Osteoblast (primary cell): ENCODE measurements at regions not wholly inside any gene's neighbourhood (a gene's known extent, or its start where the extent isn't known, plus 50 kb on each side); places are given as distances from the start of the nearest gene placed in this dataset.

Experiments
- DNase-seq: peaks from one replicate; pipeline ENCODE4 v3.0.0; 2011; ENCODE audit warnings: low spot score, mixed read lengths; ENCODE audit not compliant: insufficient read length; ENCODE audit errors: missing footprints
- H2AFZ ChIP-seq: 2 replicates; pipeline ENCODE4 v1.6.0; 2011; ENCODE audit warnings: mild to moderate bottlenecking, low read length
- H3K27ac ChIP-seq: 2 replicates; pipeline ENCODE4 v1.5.1; 2011; ENCODE audit warnings: mild to moderate bottlenecking, low read depth, low read length, moderate library complexity
- H3K27me3 ChIP-seq: 2 replicates; pipeline ENCODE4 v1.6.0; 2012; ENCODE audit warnings: mild to moderate bottlenecking, control low read depth, inconsistent platforms, low read length, moderate library complexity; ENCODE audit not compliant: insufficient read depth
- H3K36me3 ChIP-seq: 2 replicates; pipeline ENCODE4 v1.5.1; 2011; ENCODE audit warnings: mild to moderate bottlenecking, low read length, control low read depth, moderate library complexity; ENCODE audit not compliant: insufficient read depth
- H3K4me1 ChIP-seq: 2 replicates; pipeline ENCODE4 v1.5.1; 2011; ENCODE audit warnings: mild to moderate bottlenecking, low read length, control low read depth, moderate library complexity; ENCODE audit not compliant: insufficient read depth
- H3K4me2 ChIP-seq: 2 replicates; pipeline ENCODE4 v1.6.0; 2011; ENCODE audit warnings: mild to moderate bottlenecking, low read length; ENCODE audit not compliant: insufficient read depth
- H3K4me3 ChIP-seq: fragments of 200-600 bp; sonication (generic); 3 replicates; pipeline ENCODE4 v1.5.1; 2012; ENCODE audit warnings: mild to moderate bottlenecking, low read length, inconsistent platforms; ENCODE audit not compliant: insufficient read depth
- H3K79me2 ChIP-seq: 2 replicates; pipeline ENCODE4 v1.6.0; 2012; ENCODE audit warnings: mild to moderate bottlenecking, low read length, control low read depth, inconsistent platforms; ENCODE audit not compliant: insufficient read depth
- H3K9me3 ChIP-seq: 2 replicates; pipeline ENCODE4 v1.5.1; 2011; ENCODE audit warnings: low read depth, low read length, control low read depth
- H4K20me1 ChIP-seq: 2 replicates; pipeline ENCODE4 v1.6.0; 2012; ENCODE audit warnings: mild to moderate bottlenecking, low read length, control low read depth; ENCODE audit not compliant: insufficient read depth
- TF ChIP-seq, protein P1 (sequence below): IDR thresholded peaks from 2 replicates; pipeline ENCODE4 v1.5.1; 2011; ENCODE audit warnings: mild to moderate bottlenecking, low read depth, low read length, moderate library complexity; ENCODE audit errors: extremely low read depth

DNA sequence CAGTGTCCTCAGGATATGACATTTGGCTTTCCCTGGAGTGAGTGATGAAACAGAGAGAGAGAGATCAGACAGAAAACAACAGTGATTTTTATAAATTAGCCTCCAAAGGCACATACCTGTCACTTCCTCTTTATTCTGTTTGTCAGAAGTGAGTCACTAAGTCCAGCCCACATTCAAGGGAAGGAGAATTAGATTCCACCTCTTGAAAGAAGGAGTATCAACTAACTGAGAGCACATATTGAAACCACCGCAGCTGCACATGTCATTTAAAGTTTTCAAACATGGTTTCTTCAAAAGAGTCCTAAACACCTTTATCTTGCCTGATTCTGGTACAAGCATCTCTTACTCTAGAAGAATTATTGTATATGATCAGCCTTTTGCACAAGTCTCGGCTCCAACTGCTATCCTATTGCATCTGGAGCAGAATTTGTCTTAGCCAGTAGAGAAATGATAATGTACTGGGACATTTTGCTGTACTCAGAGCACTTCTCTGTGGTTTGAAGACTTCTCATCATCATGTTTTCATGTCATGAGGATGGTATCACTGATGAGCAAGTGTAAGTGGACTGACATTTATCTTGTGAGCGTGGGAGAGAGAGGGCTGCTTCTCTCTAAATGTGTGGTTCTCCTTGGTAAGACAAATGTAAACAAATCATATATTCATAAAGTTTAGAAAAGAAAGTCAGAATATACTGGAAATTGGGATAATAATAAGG lies 338.9 kb upstream of the CFAP20DC start:
- no peaks in the 10 kb centered on the region for H3K27me3 ChIP-seq
- no peaks in the 10 kb centered on the region for H3K4me1 ChIP-seq
- H3K27ac ChIP-seq = no peak overlapping the region
- H3K4me3 ChIP-seq = no peak overlapping the region
- H2AFZ ChIP-seq = peak overlapping the region; percentile 5
- H3K9me3 ChIP-seq = no peaks in the 10 kb centered on the region
- H3K79me2 ChIP-seq = no peaks in the 10 kb centered on the region
- no peaks in the 10 kb centered on the region for H3K36me3 ChIP-seq
- TF ChIP-seq, protein P1, sequence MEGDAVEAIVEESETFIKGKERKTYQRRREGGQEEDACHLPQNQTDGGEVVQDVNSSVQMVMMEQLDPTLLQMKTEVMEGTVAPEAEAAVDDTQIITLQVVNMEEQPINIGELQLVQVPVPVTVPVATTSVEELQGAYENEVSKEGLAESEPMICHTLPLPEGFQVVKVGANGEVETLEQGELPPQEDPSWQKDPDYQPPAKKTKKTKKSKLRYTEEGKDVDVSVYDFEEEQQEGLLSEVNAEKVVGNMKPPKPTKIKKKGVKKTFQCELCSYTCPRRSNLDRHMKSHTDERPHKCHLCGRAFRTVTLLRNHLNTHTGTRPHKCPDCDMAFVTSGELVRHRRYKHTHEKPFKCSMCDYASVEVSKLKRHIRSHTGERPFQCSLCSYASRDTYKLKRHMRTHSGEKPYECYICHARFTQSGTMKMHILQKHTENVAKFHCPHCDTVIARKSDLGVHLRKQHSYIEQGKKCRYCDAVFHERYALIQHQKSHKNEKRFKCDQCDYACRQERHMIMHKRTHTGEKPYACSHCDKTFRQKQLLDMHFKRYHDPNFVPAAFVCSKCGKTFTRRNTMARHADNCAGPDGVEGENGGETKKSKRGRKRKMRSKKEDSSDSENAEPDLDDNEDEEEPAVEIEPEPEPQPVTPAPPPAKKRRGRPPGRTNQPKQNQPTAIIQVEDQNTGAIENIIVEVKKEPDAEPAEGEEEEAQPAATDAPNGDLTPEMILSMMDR = no peak
- no peak overlapping the region for H3K4me2 ChIP-seq
- no peaks in the 10 kb centered on the region for H4K20me1 ChIP-seq
- no peak for DNase-seq

DNA sequence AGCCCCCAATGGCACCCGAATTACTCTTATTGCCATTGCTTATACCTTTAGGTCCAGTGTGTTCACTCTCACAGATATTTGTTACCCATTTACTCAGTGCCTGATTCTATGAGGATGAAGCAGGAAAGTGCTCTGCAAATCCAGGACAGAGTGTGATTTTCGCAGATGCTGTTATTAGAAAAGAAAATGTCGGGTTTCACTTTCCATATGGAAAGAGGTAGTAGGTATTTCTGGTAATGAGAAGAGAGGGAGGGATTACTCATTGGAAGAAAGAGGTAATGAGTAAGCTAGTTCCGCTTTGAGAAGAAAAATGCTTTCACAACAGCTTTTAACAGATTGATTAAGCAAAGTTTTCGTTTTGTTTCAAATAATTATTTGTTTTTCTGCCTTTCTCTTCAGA lies 336.3 kb upstream of the CFAP20DC start:
- no peaks in the 10 kb centered on the region for H3K36me3 ChIP-seq
- no peaks in the 10 kb centered on the region for H4K20me1 ChIP-seq
- no peaks in the 10 kb centered on the region for H3K4me1 ChIP-seq
- DNase-seq = peak; percentile 25
- H3K4me3 ChIP-seq = no peak overlapping the region
- H3K27ac ChIP-seq = no peak overlapping the region
- no peaks in the 10 kb centered on the region for H3K27me3 ChIP-seq
- H2AFZ ChIP-seq = peak overlapping the region; percentile 22
- no peaks in the 10 kb centered on the region for H3K79me2 ChIP-seq
- TF ChIP-seq, protein P1 = no peak
- H3K9me3 ChIP-seq = no peaks in the 10 kb centered on the region
- H3K4me2 ChIP-seq = no peak overlapping the region

DNA sequence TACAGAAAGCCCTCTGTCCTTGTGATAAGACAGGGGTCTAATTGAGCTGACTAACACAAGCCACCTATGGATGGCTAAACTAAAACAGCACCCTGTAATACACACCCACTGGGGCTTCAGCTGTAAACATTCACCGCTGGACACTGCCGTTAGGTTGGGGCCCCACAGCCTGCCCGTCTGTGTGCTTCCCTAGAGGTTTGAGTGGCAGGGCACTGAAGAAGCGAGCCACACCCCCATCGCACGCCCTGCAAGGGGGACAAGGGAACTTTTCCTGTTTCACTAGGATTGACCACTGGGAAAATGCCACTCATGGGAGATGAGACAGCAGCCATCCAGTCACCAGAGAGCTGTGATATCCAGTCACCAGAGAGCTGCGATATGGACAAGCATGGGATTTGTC lies 335.7 kb upstream of the CFAP20DC start:
- H3K36me3 ChIP-seq = no peaks in the 10 kb centered on the region
- DNase-seq = no peak
- no peaks in the 10 kb centered on the region for H3K79me2 ChIP-seq
- no peak overlapping the region for H3K4me2 ChIP-seq
- no peak overlapping the region for H2AFZ ChIP-seq
- H3K4me3 ChIP-seq = no peak overlapping the region
- no peaks in the 10 kb centered on the region for H3K27me3 ChIP-seq
- no peak overlapping the region for H3K27ac ChIP-seq
- no peaks in the 10 kb centered on the region for H3K9me3 ChIP-seq
- H3K4me1 ChIP-seq = no peaks in the 10 kb centered on the region
- H4K20me1 ChIP-seq = no peaks in the 10 kb centered on the region
- TF ChIP-seq, protein P1 = no peak

DNA sequence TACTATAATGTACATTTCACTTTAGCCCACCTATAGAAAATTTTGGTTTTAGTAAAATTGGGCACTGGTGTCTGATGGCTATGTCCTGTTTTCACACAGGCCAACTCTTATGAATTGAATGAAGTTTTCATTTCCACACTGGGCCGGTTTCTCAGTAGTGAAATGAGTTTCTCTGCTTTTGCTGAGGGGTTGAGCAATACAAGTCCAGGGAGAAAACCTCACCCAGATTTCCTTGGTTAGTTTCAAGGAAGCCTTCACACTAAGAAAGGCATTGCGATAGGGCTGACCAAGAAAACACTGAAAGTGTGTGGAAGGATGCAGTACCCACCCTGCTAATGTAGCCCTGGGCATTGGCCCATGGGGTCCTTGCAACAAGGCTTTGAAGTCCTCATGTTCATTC lies 331.5 kb upstream of the CFAP20DC start:
- Histone ChIP-seq H3K36me3 (no peaks in the 10 kb centered on the region), H3K27ac (no peak overlapping the region), H3K4me1 (no peaks in the 10 kb centered on the region), H2AFZ (no peak overlapping the region), H3K4me3 (no peak overlapping the region), H3K79me2 (no peaks in the 10 kb centered on the region), H3K4me2 (no peak overlapping the region), H3K9me3 (no peaks in the 10 kb centered on the region), H3K27me3 (no peaks in the 10 kb centered on the region), H4K20me1 (no peaks in the 10 kb centered on the region)
- DNase-seq = no peak
- TF ChIP-seq, protein P1 = no peak
